Myocyte (in vitro differentiated cells): ENCODE measurements at regions not wholly inside any gene's neighbourhood (a gene's known extent, or its start where the extent isn't known, plus 50 kb on each side); places are given as distances from the start of the nearest gene placed in this dataset.
"Not testable (repeated sequence)": the region's sequence is repeated elsewhere in the genome, so short reads cannot be mapped to it uniquely, and the experiment has no call there.

Experiments used
- DNase-seq: peaks from one replicate; pipeline ENCODE4 v3.0.0-alpha.2; 2012; ENCODE audit warnings: low read depth

DNA sequence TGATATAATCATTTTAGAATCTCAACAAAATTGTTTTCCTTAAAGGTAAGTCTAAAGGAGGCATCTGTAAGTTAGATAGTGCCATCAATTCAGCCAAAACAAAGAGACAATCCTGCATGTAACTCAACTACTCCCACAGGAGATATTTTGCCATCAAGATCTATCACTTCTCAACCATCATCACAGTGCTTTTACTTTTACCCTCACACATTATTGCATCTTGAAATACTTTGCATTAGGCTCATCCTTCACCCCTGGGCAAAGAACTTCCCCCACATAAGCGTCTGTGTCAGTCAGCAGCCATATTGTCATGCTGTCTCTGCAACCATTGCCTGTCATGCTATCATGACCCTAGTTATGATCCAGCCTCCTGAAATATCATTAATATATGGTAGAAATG, 54.9 kb upstream of the NLGN1 start:
- no peak for DNase-seq

DNA sequence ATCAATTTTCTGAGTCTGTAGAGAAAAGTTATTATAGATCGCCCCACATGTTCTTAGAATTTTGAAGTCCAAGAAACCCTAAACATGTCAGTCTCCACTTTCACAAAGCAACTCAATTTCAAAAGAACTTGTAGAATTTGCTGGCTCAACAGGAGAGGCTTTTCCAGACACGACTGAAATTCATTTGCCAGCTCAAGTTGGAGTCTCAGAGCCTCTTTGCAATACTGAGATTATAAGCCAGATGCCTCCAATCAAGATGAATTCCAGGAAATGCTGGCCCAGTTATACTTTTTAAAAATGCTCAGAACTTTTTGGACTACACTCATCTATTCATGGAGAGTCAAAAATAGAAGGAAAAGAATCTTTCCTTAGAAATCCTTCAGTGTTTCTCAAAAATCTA, 56.9 kb upstream of the NLGN1 start:
- DNase-seq, result no peak

DNA sequence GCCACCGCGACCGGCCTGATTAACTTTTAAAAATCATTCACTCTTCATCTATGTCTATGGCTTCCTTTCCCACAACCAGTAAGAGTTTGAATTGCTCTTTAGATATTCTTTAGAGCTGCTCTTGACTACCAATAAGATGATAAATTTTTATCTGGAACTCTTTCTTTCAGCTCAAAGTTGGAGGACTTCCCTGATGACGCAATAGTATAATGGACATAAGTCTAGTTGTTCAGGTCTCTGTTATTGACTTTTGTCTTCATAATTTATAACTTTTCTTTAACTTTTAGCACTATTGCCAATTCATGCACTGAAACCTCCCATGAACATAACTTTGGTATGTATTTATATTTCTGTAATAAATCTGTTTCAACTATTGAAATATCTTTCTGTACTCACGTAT, 61.3 kb upstream of the NLGN1 start:
- no peak for DNase-seq

DNA sequence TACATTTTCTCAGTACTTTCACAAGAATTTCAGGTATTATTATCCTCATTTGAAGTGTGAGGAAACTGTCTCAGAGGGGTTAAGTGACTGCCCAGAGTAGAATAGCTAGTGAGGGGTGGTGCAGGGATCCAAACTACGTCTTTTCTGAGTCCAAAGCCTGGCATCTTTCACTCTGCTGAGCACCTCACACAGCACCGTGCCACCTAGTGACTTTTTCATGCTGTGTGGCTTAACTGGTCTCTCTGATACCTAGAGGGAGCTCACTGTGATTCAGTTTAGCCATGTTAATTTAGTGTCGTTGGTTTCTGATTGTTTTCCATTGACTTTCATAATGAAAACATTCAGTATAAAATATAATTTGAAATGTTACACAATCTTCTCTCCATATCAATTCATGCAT, 91.4 kb upstream of the NLGN1 start:
- DNase-seq, result no peak

DNA sequence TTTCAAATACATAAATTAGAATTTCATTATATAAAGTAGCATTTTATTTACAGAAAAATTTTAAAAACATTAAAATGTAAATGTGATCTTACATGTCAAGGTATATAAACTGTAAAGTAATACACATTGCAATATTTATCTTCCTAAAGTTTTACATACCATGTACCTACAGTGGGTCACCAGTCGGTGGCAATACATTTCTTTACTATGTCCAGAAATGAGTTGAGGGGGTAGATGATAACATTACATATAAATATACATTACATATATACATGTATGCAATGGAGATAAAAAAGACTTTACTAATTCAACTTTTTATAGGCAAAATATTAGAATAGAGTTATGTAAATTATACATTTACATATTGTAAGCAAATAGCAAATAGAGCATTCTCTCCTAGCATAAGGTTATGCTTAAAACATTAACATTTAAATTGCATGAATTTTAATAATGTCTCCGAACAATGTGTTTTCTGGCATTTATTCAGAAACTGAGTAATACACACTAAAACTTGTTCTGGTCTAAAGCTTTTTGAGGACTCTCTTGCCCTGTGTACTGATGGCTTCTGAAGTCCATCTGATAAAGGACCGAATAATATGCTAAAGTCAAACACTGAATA, 93.3 kb upstream of the NLGN1 start:
- DNase-seq, result no peak

DNA sequence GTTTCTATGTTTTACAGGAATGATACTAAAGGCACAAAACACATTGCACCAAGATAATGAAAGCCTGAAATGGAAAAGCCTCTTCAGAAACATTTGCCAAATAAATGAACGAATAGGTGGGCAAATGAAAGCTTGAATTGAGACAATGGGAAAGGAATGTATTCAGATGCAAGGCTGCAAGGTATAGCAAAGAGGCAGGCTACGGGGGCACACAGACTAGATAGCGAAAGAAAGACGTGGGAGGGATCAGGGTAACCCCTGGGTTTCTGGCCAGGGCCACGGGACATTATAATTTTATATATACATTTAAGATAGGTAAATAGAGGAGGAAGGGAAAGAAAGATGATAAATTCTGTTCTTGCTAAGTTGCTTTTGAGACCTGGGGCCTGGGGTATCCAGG, 95.9 kb upstream of the NLGN1 start:
- DNase-seq, result no peak

DNA sequence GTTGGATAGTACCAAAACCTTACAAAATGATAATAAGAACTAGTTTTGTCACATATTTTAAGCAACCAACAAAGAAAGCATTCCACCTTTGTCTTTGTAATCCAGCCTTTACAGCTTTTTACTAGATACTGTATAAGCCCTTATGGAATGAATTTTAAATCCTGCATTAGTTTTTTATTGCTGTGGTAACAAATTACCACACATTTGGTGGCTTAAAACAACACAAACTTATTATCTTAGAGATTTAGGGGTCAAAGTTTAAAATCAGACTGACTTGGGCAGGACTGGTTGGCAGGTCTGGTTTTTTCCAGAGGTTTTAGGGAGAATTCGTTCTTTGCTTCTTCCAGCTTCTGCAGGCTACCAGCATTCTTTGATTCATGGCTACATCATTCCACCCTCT, 108.5 kb upstream of the NLGN1 start:
- no peak for DNase-seq

DNA sequence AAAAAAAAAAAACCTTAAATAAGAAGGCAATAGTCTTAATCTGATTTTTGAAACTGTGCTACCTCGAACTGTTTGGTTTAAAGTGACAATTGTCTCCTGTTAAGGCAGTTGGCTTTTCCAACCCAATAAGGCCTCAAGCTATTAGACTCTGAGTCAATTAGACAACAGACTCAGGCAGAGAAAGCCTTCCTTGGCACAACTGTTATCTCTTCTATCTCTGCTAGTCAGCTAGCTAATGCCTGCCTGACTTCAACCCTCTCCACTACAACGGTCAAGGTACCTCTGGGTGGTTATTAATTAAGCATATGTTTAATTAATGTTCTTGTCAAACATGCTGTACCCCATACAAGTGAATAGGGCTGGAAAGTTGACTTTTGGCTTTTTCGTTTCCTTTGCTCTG, 110.2 kb upstream of the NLGN1 start:
- DNase-seq, result no peak

DNA sequence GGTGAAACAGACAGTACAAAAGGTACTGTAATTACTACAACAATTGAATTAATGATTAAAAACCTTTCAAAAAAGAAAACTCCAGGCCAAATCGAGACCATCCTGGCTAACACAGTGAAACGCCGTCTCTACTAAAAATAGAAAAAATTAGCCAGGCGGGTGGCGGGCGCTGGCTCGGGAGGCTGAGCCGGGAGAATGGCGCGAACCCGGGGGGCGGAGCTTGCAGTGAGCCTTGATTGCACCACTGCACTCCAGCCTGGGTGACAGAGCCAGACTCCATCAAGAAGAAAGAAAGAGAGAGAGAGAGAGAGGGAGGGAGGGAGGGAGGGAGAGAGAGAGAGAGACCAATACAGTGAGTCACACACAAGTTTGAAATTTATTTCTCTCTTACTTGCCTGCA, 111.0 kb upstream of the NLGN1 start:
- DNase-seq, result not testable (repeated sequence)

DNA sequence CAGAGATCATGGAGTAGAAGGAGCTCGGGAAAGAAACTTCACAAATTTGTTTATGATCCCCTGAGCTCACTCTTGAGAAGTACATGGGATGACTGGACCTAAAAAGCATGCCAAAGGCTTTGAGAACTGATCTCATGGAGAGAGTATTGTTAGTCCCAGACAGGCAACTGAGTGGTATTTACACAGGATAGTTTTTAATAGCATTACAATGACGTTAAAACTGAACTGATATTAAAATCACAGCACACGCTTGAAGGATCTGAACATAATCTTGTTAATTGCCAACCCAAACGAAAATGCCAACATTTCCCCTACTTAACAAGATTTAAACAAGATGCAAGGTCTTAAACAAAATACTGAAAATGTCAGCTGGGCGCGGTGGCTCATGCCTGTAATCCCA, 113.2 kb upstream of the NLGN1 start:
- DNase-seq, result no peak

DNA sequence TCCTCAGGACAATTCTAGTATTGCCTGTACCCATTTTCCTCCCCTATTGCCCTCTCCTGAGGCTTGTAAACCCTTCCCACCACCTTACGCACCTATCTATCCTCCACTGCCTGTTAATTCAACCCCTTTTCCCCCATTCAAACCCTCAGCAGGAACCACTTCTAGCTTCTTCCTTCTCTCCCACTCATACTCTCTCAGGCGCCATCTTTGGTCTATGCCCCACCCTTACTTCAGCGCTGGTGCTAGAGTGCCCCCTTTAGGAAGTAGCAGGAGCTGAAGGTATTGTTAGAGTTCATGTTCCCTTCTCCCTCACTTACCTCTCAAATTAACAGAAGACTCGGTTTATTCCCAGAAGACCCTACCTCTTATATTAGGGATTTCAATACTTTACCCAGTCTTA, 121.8 kb upstream of the NLGN1 start:
- DNase-seq, result no peak

DNA sequence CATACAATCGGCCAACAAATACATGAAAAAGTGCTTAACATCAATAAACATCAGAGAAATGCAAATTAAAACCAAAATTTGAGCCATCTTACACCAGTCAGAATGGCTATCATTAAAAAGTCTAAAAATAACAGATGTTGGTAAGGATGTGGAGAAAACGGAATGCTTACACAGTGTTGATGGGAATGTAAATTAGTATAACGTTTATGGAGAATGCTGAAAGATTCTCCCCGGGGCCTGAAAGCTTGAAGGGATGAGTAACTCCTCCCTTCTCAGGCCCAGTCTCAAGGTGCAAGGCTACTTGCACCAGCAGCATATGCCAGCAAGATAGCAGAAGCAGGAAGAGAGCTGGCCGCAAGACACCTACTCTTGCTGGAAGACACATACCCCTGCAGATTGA, 123.7 kb upstream of the NLGN1 start:
- no peak for DNase-seq

DNA sequence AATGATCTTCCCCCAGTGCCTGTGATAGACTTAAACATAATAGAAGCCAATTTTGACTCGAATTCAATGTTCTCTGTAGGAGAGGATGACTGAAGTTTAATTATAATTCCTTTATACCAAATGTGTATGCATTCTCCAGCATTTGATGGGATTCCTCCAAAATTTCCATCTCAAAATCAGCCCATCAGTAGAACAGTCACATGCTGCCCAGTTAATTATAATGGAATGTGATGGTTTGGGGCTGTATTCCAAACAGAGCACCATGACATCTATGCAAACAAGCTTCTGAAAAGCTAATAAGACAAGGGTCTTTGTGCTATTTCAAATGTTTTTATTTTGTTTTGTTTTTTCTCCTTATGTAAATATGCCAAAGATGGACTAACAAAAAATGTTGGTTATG, 127.7 kb upstream of the SPATA16 start:
- no peak for DNase-seq

DNA sequence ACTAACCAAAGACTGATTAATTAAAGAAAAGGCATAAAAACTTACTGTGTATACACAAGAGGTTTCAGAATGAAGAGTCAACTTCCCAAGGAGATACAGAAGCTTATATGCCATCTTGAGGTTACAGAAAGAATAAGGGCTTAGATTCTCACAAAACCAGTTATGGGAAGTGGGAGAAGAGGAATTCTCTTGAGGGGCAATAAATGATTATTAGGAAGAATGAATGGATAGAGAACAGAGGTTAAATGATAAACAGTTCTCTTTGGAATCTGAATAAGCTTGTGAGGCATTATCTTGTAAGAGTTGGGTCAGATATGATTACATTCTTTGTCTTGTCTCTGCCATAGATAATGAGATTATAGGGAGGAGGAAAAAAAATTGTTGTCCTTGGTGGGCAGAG, 126.7 kb upstream of the SPATA16 start:
- no peak for DNase-seq

DNA sequence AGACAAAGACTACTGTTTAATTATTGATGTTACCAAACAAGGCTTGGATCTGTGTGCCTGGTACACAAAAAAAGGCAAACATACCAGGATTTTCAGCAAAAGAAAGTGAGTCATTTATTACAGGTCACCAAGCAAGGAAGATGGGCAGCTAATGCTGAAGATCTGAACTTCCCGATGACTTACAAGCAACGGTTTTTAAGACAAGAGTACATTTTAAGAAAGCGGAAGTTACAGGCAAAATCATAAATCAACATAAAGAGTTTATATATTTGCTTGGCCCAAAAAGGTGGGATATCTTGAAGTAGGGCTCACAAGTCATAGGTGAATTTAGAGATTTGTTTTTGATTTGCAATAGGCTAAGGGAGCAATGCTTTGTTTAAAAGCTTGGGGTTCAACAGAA, 125.4 kb upstream of the SPATA16 start:
- DNase-seq, result no peak

DNA sequence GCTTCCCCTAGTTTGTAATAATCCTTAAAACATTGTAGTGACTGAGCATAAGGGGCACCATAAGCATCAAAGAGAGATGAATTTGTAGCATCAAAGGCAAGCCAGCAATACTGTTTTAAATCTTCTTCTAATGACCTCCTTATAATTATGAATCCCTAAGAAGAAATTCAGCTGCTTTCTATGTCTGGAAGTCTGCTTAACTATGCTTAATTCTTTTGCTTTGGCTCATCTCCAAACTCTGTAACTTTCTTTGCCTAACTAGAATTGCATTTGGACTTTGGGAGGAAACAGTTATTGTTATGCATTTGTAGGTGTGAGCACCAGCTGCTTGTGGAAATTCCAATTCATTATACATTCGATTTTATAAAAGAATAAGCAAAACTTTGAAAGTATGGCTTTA, 117.7 kb upstream of the SPATA16 start:
- DNase-seq, result no peak

DNA sequence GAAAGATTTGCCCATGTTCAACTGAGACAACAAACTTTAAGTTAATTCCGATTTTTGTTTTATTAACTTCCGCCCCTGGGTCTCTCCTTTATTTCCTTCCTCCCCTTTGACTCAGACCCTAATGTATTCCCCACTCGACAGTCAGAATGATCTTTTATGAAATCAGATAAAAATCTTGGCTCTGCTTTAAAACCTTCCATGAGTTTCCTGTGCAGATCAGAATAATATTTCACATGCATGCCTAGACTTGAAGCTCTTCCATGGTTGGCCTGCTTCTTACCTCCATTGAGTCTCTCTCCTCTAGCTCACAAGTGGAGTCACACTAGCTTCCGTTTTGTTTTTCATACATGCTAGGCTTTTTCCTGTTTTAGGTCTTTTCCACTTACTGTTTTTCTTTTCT, 116.8 kb upstream of the SPATA16 start:
- DNase-seq, result no peak

DNA sequence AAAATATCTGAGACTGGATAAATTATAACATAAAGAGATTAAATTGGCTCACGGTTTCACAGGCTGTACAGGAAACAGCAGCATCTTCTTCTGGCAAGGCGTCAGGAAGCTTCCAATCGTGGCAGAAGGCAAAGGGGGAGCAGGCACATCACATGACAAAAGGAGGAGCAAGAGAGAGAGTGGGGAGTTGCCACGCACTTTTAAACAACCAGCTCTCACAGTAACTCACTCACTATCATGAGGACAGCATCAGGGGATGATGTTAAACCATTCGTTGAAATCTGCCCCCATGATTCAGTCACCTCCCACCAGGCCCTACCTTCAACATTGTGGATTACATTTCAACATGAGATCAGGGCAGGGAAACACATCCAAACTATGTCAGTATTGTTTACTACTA, 114.5 kb upstream of the SPATA16 start:
- DNase-seq, result no peak

DNA sequence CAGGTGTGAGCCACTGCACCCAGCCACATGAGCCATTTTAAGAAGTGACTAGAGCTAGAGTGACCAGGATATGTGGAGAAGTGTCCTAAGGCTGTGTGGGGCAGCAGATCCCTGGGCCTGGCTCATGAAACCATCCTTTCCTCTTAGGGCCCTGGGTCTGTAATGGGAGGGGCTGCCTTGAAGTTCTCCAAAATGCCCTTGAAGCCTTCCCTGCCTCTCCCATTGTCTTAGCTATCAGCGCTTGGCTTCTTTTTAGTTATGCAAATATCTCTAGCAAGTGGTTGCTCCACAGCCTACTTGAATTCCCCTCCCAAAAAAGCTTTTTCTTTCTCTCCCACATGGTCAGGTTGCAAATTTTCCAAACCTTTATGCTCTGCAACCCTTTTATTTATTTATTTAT, 112.4 kb upstream of the SPATA16 start:
- no peak for DNase-seq

DNA sequence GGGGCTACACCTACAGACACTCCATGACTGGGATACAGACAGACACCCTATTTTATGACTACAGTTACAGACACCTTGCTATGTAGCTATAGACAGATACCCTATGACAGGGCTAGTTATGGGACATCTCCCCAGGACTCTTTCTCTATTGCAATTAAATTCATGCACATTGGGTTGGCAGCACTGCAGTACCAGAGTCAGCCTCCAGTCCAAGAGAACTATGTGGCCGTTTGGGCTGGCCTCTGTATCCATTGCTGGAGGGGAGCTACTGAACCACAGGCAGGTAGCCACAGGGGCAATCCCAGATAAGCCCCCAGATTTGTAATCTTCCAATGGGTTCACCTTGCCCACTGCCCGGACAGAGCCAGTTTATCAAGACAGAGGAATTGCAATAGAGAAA, 108.4 kb upstream of the SPATA16 start:
- DNase-seq, result no peak

DNA sequence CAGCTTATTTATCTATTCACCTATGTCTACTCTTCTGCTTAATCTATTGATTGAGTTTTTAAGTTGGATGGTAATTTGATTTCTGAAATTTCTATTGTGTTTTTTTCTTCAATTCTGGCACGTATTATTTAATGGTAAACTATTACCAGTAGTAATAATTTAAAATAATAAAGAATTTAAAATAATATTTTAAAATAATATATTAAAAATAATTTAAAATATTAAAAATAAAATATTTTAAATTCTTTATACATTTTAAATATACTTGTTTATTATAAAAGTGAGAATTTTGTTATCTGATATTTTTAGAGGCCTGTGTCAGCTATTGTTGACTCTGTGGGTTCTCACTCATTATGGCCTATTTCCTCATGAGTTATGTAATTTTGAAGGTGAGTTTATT, 100.7 kb upstream of the SPATA16 start:
- no peak for DNase-seq

DNA sequence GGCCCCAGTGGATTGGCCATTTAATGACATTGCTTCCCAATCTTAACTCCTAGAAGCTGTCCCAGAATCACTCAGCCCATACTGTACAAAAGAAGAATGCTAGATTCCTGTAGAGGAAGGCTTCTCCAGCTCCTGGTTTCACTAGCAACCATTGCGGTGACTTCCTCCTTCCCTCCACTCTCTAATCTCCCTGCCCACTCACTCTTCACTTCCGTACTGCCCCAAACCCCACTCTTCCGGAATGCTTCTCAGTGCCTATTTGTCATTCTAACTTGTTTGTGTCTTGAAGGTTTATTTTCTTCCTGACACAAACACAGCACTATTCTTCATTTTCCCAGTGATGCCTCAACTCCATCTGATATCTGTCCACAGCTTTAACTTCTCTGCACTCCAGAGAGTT, 97.1 kb upstream of the SPATA16 start:
- DNase-seq, result no peak

DNA sequence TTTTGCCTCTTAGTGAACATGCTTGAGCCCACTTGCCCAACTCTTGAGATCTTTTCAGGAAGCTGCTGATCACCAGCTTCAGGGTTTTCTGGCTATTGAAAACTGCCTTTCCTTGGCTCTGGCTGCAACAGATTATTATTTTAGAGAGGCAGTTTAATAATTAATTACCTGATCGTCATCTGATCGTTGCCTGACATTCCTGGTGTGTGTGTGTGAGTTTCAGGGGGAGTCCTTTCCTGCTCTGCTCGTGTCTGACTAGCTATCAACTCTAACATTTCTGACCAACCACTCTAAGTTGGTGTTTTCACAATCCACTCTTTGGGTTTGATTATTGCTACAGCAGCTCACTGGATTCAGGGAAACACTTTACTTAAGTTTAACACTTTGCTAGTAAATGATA, 84.3 kb upstream of the SPATA16 start:
- DNase-seq, result no peak

DNA sequence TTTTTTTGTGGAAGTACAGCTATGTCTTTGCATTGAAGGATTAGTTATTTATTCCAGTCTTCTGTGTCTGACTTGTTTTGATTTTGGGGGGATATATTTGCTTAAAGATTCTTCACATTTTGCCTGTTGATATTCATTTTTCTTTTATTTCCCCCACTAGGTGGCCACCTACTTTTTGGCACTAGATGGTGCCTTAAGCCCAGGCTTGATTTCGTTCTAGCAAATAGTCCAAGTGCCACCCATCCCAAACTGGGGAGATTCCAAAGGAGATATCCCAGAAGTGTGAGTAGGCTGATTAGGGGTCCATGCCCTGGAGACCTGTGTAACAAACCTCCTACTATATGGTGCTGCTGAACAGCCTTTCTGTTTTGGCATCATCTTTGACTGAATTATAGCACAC, 80.0 kb upstream of the SPATA16 start:
- DNase-seq, result no peak
